GM18867 (cell line): ENCODE measurements at regions not wholly inside any gene's neighbourhood (a gene's known extent, or its start where the extent isn't known, plus 50 kb on each side); places are given as distances from the start of the nearest gene placed in this dataset.

Experiments used
- ATAC-seq: cut with Tn5 transposase; IDR thresholded peaks from one replicate; pipeline ENCODE4 v1.9.1; 2021; ENCODE audit warnings: mild to moderate bottlenecking, moderate library complexity; ENCODE audit not compliant: unreplicated experiment

DNA sequence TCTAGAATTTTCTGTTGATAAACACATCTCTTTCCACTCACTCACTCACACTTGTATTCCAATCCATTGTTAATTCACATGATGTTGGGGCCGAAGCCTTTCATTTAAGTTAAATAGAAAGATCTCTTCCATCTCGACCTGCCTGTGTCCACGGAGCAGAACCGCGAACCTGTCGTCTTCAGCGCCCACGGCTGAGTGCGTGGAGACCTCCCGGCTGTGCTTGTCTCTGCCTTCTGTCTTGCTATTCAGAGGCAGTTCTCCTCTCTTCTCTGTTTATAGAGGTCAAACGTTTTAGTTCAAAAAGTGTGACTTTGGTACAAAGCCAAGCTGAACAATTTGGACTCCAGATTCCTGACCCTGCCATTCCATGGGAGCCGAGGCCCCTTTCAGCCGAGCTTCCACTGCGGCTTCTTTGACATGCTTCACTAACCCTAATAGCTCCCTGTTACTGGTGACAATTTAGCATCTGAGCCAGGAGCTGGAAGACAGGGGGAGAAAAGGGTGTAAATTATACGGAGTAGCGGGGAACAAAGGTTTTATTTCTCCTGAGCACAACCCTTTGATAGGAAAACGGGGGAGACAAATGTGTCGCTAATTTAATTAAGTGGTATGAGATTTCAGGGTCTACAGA is 314.4 kb upstream of the IRX4 start:
- ATAC-seq, result no peak

- ATAC-seq, result no peak
Observed at GRCh38 chr5:2196416-2196815, 313.7 kb upstream of the IRX4 start.

GRCh38 chr5:2194949-2195348 is 312.2 kb upstream of the IRX4 start:
- ATAC-seq, result no peak

- ATAC-seq, result no peak
Observed at GRCh38 chr5:2194236-2194555, 311.5 kb upstream of the IRX4 start.

DNA sequence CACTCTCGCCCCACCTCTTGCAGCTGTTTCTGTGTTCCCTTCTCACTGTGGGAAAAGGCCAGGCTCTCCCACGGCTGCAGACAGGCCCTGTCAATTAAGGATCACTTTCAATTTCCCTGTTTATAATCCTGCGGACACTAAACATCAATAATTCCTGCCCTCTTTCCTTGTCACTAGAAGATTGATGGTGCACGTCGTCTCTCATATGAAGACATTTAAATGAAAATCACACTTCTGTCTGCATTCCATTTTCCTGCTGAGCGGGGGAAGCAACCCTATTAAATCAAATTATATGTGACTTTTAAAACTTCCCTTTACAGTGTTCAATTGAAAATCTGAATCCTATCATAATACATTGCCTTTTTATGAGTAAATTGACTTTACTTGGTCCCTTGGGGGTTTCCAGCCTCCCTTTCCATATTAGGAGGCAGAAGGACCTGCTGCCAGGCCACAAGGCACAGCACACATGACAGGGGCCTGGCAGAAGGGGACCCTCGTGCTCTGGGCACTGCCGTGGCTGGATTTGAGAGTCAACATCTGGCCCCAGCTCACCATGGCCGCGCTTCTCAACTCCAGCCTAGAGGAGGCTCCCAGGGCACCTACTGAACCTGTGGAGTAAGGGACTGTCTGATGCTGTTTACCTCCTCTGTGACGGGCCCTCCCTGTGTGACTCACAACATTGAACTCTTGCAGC is 311.0 kb upstream of the IRX4 start:
- ATAC-seq, result no peak

- no peak for ATAC-seq
Observed at GRCh38 chr5:2193142-2193541, 310.4 kb upstream of the IRX4 start.

DNA sequence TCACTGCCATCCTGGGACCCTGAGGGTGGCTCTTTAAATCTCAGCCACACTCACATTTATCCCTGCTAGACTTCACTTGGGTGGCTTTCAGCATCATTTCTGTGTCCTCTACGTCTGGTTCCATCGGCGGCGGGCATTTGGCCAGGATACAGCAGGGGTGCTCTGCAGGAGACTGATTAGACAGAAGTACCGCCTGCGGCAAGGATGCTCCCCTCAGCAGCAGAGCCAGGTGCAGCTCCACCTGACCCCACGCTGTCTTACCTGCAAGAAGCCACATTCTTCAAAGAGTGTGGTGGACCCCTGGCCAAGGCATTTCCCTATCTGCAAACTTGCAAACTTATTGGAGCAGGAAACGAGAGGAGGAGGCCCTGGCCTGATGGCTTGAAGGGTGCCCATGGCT is 309.8 kb upstream of the IRX4 start:
- ATAC-seq, result no peak

GRCh38 chr5:2191972-2192371 is 309.2 kb upstream of the IRX4 start:
- ATAC-seq, result no peak

DNA sequence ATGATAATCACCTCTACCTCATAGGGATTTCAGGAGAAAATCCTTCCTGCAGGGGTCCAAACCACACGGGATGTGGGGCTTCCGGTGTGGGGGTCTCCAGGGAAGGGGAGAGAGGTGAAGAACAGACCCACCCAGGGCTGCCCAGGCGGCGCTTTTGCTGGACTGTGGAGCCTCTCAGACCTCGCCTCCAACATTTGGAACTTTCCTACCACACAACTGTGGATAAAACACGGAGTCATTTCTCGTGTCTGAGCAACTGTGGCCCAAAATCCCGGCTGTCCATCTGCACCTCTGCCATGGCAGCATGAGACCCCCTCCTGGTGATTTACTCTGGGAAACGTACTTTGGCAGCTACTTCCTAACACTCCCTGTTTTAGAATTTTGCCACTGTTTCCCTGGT is 307.8 kb upstream of the IRX4 start:
- ATAC-seq, result no peak

DNA sequence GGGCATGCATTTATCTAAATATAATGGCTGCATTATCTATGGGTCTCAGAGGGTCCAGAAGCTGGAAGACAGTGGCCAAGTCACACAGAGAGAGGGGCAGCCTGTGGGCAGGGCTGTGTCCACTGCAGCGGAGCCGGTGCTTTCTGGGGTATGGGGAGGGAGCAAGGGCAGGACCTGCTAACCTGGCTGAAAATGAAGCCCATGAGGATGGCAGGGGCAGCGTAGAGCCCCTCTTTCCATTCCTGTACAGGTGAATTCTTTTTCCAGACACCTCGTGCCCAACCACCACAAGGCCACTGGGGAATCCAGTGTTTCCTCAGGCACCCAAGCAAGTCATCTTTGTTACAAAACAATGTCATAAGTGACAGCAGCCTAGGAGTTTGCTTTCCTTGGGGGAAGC is 305.9 kb upstream of the IRX4 start:
- ATAC-seq, result no peak

- no peak for ATAC-seq
Observed at GRCh38 chr5:2188137-2188536, 305.4 kb upstream of the IRX4 start.

- no peak for ATAC-seq
Observed at GRCh38 chr5:2187687-2188086, 305.0 kb upstream of the IRX4 start.

- ATAC-seq, result no peak
Observed at GRCh38 chr5:2187156-2187555, 304.4 kb upstream of the IRX4 start.

DNA sequence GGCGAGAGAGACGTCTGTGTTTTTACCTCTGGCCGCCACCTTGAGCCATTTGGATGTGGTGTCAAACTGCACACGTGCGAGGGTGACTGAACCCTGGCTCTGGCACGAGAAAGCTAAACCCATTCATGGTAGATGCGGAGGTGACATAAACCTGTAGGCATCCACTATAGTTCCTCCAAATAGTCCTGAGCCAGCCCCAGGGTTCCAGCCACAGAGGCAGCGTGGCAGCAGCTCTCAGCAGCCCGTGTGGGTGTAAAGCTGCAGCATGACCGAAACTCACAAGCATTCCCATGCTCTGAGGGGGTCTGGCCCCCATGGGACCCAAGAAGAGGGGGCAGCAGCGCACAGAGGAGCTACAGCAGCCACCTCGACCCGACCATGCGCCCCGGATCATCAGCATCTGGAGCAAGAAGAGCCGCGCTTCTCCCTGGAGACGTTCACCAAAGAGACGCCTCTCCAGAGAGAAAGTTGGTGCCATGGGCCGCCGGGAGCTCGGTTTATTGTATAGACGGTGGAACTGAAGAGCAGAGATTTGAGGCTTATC is 303.8 kb upstream of the IRX4 start:
- no peak for ATAC-seq

GRCh38 chr5:2185646-2186471 is 303.1 kb upstream of the IRX4 start:
- no peak for ATAC-seq

DNA sequence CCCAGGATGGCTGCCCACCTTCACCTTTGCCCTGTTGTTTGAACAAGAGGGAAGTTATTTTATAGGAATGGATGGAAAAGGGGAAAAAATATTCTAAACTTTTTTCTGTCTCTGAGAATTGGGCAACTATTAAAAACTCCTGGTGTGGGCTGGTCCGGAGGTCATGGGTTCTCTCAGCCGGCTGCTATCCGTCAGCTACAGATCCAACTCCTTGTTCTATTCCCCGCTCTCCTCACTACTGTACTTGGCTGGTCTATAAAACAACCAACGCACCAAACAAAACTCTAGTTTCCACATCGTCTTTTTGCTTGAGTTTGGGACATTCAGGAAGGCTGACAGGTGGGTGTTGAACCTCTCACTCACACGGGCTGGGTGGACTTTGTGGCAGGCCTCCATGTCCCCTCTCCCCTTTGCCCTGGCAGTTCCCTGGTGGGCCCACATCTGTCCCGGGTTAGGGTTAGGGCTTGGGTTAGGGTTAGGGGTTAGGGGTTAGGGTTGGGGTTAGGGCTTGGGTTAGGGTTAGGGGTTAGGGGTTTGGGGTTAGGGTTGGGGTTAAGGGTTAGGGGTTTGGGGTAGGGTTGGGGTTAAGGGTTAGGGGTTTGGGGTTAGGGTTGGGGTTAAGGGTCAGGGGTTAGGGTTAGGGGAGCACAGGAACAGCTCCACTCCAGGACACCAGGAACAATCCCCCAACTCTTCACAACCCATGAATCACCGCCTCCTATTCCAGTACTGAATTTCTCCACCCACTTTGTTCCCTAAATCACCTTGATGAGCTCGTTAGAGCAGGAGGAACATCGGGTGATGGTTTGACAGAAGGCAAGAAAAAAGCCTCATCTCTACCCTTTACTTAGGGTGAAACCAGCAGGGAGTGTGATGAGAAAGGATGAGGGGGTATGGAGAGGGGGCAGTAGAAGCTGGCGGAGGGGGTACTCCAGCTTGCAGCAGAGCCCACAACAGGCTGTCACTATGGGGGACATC is 302.1 kb upstream of the IRX4 start:
- no peak for ATAC-seq

- no peak for ATAC-seq
Observed at GRCh38 chr5:2184026-2184366, 301.3 kb upstream of the IRX4 start.

DNA sequence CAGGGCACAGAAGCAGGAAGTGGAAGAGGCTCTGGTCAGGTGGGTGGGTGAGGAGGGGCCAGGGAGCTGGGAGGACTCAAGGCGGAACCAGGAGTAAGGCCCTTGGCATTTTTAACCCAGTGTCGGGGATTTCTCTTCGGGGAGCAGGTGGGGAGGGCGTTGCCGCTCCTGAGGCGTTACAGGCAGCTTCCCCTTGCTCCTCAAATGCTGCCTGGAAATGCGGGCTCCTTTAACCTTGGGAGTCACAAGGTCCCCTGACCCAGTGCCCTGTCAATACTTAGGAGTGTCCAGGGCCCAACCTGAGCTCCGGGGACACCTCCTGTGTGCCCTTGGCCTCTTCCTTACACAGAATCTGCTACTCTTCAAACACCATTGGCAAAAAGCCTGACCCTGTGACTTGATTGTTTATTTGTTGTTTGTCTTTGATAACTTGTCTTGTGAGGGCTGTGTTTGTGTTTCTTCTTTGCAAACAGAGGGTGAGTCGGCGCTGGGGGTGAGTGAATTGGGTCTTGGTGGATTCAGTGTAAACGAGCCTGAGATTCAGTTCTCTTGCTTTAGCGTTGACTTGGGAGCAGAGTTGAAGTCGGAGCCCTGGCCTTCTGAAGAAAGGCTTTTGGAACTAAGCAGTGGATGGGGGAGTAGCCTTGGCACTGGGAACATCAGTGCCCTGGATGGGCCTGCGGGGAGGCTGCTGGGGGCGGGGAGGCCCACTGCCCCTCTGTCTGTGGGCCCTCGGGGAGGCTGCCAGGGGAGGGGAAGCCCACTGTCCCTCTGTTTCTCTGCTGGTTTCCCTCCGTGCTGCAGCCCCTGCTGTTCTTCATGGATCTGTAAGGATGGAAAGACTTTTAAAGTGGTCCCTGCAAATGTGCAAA is 300.7 kb upstream of the IRX4 start:
- no peak for ATAC-seq

GRCh38 chr5:2182020-2182419 is 299.3 kb upstream of the IRX4 start:
- no peak for ATAC-seq

GRCh38 chr5:2181557-2181956 is 298.8 kb upstream of the IRX4 start:
- ATAC-seq, result no peak
